Stimulated activated CD8-positive, alpha-beta memory T cell treated with anti-CD3 and anti-CD28 coated beads, Interleukin-4, amount 100 ng/mL, for 48 hours (primary cell): ENCODE measurements at regions not wholly inside any gene's neighbourhood (a gene's known extent, or its start where the extent isn't known, plus 50 kb on each side); places are given as distances from the start of the nearest gene placed in this dataset.

Experiments used
- DNase-seq: peaks from one replicate; pipeline ENCODE4 v3.0.0-alpha.2; 2020

DNA sequence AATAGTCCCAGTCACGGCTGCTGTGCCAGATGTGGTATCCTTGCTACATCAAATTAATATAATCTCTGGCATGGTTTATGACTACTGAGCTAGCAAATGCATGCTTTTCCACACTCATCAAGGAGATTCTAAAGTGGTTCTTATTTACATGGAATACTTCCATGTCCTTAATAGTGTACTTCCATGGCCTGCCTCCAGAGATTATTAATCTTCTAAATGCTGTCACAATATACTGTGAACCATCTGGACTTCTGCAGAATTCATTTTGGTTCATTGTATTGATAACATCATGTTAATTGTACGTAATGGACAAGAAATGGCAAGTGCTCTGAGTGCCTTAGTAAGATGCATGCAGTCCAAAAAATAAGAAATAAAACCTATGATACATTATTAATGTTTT, 230.8 kb downstream of the NUAK1 start:
- no peak for DNase-seq

DNA sequence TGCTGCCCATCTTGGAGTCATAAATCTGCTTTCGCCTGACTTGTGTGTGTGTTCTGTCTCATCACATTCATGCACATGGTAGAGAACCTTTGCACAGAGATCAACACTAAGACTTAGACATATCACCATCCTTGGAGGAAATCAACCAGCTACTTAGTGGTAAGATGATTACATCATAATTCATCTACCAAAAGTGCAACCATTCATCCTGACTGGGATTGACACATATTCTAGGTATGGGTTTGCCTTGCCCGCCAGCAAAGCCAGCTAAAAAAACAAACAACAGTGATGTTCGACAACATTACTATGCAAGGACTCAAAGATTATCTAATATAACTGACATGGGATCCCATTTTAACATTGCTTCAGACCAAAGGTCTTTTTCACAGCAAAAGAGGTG, 228.7 kb downstream of the NUAK1 start:
- no peak for DNase-seq

DNA sequence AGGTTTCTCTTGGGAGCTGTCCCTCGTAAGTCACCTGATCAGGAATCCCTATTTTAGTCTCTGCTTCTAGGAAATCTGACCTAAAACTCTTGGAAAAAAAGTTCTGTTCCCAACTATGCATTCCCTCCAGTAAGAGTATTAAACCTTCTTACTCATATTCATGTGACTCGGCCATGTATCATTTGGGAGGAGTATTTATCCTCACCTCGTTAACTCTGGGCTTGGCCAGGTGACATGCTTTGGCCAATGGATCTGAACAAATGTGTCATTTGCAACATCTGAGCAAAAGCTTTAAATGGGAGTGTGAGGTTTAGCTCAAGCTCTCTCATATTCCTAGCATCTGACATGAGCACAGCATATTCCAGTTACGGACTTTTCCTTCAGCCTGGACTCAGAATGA, 226.8 kb downstream of the NUAK1 start:
- no peak for DNase-seq

GRCh38 chr12:105912882-105913678, 225.7 kb downstream of the NUAK1 start:
- DNase-seq, result no peak

GRCh38 chr12:105915997-105916759, 222.6 kb downstream of the NUAK1 start:
- no peak for DNase-seq

DNA sequence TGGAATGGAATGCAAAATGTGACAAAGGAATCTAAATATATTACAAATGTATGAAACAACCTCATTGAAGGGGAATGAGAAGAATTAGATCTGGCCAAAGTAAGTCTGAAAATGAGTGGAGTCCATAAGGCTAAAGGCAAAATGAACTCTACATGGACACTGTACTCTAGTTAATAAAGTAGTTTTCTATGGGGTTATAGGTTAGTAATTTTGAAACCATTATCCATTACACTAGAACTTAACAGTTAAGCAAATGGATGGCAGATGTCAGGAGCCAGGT, 222.1 kb downstream of the NUAK1 start:
- DNase-seq, result no peak

GRCh38 chr12:105920161-105920684, 218.5 kb downstream of the NUAK1 start:
- no peak for DNase-seq

DNA sequence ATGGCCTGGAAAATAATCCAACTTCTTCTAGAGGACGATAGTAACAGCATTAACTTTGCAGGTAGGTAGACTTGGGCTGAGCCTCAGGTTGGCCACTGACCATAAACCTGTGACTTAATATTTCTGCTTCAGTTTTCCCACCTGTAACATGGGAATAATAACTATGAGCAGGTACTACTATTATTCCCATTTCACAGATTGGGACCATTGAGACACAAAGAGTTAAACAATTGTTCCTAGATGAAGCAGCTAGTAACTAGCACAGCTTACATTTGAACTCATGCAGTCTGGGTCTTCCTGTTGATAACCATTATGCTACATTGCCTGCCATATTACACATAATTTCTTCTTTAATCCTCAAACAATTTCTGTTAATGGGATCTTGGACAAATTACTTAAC, 217.7 kb downstream of the NUAK1 start:
- no peak for DNase-seq

- no peak for DNase-seq
These were observed 216.7 kb downstream of the NUAK1 start for GRCh38 chr12:105921872-105922669.

DNA sequence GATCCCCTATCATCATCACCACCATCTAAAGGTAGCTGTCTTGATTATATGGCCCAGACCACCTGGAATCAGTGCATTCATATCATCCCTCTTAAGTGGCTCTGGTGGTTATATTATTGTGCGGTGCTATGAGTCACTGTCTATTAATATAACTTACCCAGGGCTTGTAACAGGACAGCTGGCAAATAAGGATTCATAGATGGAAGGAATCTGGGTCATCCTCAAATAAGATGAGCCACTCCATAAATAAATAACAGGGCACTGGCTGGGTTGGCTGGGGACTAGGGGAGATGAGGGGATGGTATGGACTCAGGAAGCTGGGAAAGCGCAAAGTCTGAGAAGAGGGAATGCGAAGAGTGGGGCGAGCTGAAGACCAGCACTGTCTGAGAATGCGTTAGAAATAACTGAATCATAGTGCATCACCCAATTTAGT, 216.1 kb downstream of the NUAK1 start:
- no peak for DNase-seq

DNA sequence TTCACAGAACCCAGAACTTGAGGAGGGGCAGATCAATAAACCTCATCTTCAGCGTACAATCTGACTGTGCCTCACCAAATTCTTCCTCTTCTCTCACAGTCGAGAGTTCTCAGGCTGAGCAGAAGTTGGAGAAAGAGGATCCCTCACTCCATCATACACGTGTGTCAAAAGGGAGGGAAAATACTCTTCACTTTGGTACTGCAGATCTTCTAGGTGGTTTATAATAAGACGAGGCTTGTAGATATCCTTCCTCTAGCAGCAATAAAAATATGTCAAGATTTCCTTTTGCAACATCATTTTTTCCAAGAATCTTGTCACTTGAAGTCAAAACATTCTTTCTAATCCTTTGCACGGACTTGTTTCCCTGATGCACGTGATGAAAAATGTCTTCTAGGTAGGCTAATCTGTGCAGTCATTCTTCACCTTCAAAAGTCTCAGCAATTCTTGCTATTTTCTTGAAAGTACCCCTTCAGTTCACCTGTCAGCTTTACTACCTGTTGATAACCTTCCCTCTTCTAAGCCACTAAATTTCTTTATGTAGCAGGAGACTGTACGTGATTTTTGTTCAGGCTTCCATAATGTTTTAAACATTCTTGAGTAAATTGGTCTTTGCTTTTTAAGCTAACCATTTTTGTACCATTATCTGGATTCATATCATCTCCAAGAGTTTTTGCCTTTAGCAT, 214.1 kb downstream of the NUAK1 start:
- DNase-seq, result no peak

DNA sequence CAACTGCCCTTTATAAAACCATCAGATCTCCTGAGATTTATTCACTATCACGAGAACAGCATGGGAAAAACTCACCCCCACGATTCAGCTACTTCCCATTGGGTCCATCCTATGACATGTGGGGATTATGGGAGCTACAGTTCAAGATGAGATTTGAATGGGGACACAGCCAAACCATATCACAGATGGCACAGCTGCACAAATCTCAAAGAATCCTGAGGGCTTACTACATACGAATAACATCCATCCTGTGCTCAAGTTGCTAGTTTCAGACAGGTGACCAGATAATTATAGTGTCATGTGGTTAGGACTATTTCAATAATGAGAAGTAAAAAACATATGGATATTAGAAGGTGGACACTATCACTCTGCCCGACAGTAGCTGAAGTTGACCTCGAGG, 211.2 kb downstream of the NUAK1 start:
- DNase-seq, result no peak

GRCh38 chr12:105928436-105928835, 210.3 kb downstream of the NUAK1 start:
- DNase-seq, result no peak

- no peak for DNase-seq
These were observed 209.6 kb downstream of the NUAK1 start for GRCh38 chr12:105929192-105929591.

GRCh38 chr12:105930557-105931503, 207.9 kb downstream of the NUAK1 start:
- no peak for DNase-seq

GRCh38 chr12:105931762-105932570, 206.8 kb downstream of the NUAK1 start:
- DNase-seq, result no peak

DNA sequence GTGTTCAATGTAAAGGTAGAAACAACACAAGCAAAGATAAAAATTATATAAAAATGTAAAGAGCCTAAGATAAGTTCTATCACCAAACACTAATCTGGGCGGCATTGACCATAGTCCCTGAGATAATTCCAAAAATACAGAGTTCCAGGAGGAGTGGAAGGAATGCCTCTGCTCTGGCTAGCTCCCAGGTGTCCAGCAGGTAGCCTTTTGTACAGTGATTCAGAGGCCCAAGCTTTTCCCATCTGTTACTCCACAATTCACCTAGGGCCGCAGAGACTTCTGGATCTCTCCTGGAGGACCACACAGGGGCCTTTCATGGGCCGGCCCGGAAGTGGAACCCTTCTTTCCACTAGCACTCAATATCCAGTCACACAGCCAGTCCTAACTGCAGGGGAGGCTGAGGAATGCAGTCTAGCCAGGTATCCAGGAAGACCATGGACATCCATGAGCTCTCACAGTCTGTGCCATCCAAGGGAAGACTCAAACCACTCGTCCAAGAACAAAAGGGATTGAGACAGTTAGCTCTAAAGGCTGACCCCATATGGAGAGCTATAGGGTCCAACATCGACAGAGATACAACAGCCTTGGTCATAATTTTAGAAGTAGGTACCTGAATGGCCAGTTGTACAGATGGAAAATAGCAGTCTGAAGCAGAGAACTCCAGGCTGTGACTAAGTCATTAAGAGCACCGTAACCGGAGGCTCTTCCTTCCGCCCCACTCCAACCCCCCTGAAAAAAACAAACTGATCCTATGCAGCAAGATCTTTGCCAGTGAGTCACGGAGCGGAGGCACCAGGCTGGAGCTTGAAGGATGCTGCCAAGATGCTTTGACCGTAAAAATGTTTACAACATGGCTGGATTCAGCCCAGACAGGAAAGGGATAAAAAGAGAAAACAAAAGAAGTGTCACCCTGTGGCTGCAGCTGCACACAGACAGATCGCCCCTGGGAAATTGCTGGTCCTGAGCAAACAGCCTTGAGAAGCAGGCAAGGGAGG, 204.8 kb downstream of the NUAK1 start:
- no peak for DNase-seq

- no peak for DNase-seq
These were observed 203.6 kb downstream of the NUAK1 start for GRCh38 chr12:105935106-105935505.

GRCh38 chr12:105935981-105936380, 202.8 kb downstream of the NUAK1 start:
- DNase-seq, result no peak

- no peak for DNase-seq
These were observed 202.3 kb downstream of the NUAK1 start for GRCh38 chr12:105936496-105936895.
